Middle frontal gyrus (tissue), 1 donor: ENCODE measurements at regions not wholly inside any gene's neighbourhood (a gene's known extent, or its start where the extent isn't known, plus 50 kb on each side); places are given as distances from the start of the nearest gene placed in this dataset.

Experiments used
- DNase-seq: peaks from one replicate; pipeline ENCODE4 v3.0.0-alpha.2; 2015; ENCODE audit warnings: low spot score; ENCODE audit errors: extremely low spot score

GRCh38 chr4:15226203-15226602, 201.6 kb upstream of the C1QTNF7 start:
- no peak for DNase-seq

GRCh38 chr4:15231265-15232091, 196.4 kb upstream of the C1QTNF7 start:
- DNase-seq: peak; percentile 78

GRCh38 chr4:15232366-15233263, 195.2 kb upstream of the C1QTNF7 start:
- DNase-seq: no peak

- DNase-seq: no peak
These were observed 194.6 kb upstream of the C1QTNF7 start for GRCh38 chr4:15233264-15233597.

- DNase-seq: no peak
These were observed 194.2 kb upstream of the C1QTNF7 start for GRCh38 chr4:15233626-15234025.

- no peak for DNase-seq
These were observed 193.5 kb upstream of the C1QTNF7 start for GRCh38 chr4:15234116-15234855.

GRCh38 chr4:15234856-15235126, 193.0 kb upstream of the C1QTNF7 start:
- no peak for DNase-seq

GRCh38 chr4:15235135-15235534, 192.7 kb upstream of the C1QTNF7 start:
- no peak for DNase-seq

GRCh38 chr4:15237648-15238230, 190.1 kb upstream of the C1QTNF7 start:
- DNase-seq: no peak

- no peak for DNase-seq
These were observed 189.1 kb upstream of the C1QTNF7 start for GRCh38 chr4:15238720-15239119.

- DNase-seq: no peak
These were observed 188.0 kb upstream of the C1QTNF7 start for GRCh38 chr4:15239866-15240265.

GRCh38 chr4:15240764-15241163, 187.1 kb upstream of the C1QTNF7 start:
- DNase-seq: no peak

- no peak for DNase-seq
These were observed 185.8 kb upstream of the C1QTNF7 start for GRCh38 chr4:15242021-15242420.

- DNase-seq: no peak
These were observed 183.5 kb upstream of the C1QTNF7 start for GRCh38 chr4:15244354-15244753.

- DNase-seq: no peak
These were observed 182.8 kb upstream of the C1QTNF7 start for GRCh38 chr4:15245006-15245530.

GRCh38 chr4:15250021-15250441, 177.8 kb upstream of the C1QTNF7 start:
- no peak for DNase-seq

- no peak for DNase-seq
These were observed 174.5 kb upstream of the C1QTNF7 start for GRCh38 chr4:15253349-15253748.

- no peak for DNase-seq
These were observed 173.5 kb upstream of the C1QTNF7 start for GRCh38 chr4:15254236-15254880.

GRCh38 chr4:15255537-15255936, 172.3 kb upstream of the C1QTNF7 start:
- no peak for DNase-seq

- DNase-seq: no peak
These were observed 167.1 kb upstream of the C1QTNF7 start for GRCh38 chr4:15260758-15261157.

- DNase-seq: no peak
These were observed 165.4 kb upstream of the C1QTNF7 start for GRCh38 chr4:15262396-15262795.
